ENCODE measurements at regions not wholly inside any gene's neighbourhood (a gene's known extent, or its start where the extent isn't known, plus 50 kb on each side); places are given as distances from the start of the nearest gene placed in this dataset.
A peak's percentile ranks its signal among the peaks of the same experiment; 100 is the strongest.

GRCh38 chr2:120632796-120633646, 102.6 kb upstream of the GLI2 start (continued):
- peak; percentile 82 for TF ChIP-seq ZNF263 (CRISPR knock-in tag; IDR thresholded peaks at IDR 0.05)
- TF ChIP-seq ZNF678 (CRISPR knock-in tag; IDR thresholded peaks at IDR 0.05), result no peak
- no peak for TF ChIP-seq YEATS2 (CRISPR knock-in tag; IDR thresholded peaks at IDR 0.05; ENCODE audit: borderline replicate concordance)
- TF ChIP-seq DPF2 (CRISPR knock-in tag; IDR thresholded peaks at IDR 0.05; ENCODE audit: borderline replicate concordance, low read depth), result peak; percentile 16; the same call in 1 of the 2 replicates
- TF ChIP-seq CAMTA2 (CRISPR knock-in tag; IDR thresholded peaks at IDR 0.05; ENCODE audit: borderline replicate concordance), result no peak
- TF ChIP-seq FOXM1 (CRISPR knock-in tag; IDR thresholded peaks at IDR 0.05), result no peak
- TF ChIP-seq, protein P1, sequence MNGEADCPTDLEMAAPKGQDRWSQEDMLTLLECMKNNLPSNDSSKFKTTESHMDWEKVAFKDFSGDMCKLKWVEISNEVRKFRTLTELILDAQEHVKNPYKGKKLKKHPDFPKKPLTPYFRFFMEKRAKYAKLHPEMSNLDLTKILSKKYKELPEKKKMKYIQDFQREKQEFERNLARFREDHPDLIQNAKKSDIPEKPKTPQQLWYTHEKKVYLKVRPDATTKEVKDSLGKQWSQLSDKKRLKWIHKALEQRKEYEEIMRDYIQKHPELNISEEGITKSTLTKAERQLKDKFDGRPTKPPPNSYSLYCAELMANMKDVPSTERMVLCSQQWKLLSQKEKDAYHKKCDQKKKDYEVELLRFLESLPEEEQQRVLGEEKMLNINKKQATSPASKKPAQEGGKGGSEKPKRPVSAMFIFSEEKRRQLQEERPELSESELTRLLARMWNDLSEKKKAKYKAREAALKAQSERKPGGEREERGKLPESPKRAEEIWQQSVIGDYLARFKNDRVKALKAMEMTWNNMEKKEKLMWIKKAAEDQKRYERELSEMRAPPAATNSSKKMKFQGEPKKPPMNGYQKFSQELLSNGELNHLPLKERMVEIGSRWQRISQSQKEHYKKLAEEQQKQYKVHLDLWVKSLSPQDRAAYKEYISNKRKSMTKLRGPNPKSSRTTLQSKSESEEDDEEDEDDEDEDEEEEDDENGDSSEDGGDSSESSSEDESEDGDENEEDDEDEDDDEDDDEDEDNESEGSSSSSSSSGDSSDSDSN (CRISPR knock-in tag; IDR thresholded peaks at IDR 0.05), result peak; percentile 88
- TF ChIP-seq, protein P2, sequence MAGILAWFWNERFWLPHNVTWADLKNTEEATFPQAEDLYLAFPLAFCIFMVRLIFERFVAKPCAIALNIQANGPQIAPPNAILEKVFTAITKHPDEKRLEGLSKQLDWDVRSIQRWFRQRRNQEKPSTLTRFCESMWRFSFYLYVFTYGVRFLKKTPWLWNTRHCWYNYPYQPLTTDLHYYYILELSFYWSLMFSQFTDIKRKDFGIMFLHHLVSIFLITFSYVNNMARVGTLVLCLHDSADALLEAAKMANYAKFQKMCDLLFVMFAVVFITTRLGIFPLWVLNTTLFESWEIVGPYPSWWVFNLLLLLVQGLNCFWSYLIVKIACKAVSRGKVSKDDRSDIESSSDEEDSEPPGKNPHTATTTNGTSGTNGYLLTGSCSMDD (CRISPR knock-in tag; IDR thresholded peaks at IDR 0.05), result no peak
- TF ChIP-seq MBNL3 (CRISPR knock-in tag; conservative IDR thresholded peaks at IDR 0.05), result no peak
- TF ChIP-seq, protein P3, sequence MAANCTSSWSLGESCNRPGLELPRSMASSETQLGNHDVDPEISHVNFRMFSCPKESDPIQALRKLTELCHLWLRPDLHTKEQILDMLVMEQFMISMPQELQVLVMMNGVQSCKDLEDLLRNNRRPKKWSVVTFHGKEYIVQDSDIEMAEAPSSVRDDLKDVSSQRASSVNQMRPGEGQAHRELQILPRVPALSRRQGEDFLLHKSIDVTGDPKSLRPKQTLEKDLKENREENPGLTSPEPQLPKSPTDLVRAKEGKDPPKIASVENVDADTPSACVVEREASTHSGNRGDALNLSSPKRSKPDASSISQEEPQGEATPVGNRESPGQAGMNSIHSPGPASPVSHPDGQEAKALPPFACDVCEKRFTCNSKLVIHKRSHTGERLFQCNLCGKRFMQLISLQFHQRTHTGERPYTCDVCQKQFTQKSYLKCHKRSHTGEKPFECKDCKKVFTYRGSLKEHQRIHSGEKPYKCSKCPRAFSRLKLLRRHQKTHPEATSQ (CRISPR knock-in tag; IDR thresholded peaks at IDR 0.05; ENCODE audit: borderline replicate concordance), result no peak
- TF ChIP-seq PAWR (CRISPR knock-in tag; IDR thresholded peaks at IDR 0.05; ENCODE audit: borderline replicate concordance), result no peak
- TF ChIP-seq, protein P4, sequence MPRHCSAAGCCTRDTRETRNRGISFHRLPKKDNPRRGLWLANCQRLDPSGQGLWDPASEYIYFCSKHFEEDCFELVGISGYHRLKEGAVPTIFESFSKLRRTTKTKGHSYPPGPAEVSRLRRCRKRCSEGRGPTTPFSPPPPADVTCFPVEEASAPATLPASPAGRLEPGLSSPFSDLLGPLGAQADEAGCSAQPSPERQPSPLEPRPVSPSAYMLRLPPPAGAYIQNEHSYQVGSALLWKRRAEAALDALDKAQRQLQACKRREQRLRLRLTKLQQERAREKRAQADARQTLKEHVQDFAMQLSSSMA (CRISPR knock-in tag; IDR thresholded peaks at IDR 0.05), result no peak
- TF ChIP-seq, protein P5, sequence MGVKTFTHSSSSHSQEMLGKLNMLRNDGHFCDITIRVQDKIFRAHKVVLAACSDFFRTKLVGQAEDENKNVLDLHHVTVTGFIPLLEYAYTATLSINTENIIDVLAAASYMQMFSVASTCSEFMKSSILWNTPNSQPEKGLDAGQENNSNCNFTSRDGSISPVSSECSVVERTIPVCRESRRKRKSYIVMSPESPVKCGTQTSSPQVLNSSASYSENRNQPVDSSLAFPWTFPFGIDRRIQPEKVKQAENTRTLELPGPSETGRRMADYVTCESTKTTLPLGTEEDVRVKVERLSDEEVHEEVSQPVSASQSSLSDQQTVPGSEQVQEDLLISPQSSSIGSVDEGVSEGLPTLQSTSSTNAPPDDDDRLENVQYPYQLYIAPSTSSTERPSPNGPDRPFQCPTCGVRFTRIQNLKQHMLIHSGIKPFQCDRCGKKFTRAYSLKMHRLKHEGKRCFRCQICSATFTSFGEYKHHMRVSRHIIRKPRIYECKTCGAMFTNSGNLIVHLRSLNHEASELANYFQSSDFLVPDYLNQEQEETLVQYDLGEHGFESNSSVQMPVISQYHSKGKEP (CRISPR knock-in tag; IDR thresholded peaks at IDR 0.05), result no peak
- TF ChIP-seq SRF (IDR thresholded peaks at IDR 0.05; ENCODE audit: low read depth, low read length), result no peak
- TF ChIP-seq ZNF136 (CRISPR knock-in tag; IDR thresholded peaks at IDR 0.05; ENCODE audit: low read depth), result no peak
- no peak for TF ChIP-seq ZNF367 (CRISPR knock-in tag; IDR thresholded peaks at IDR 0.05; ENCODE audit: borderline replicate concordance)
- no peak for TF ChIP-seq SRSF9 (IDR thresholded peaks at IDR 0.05; ENCODE audit: borderline replicate concordance, insufficient read depth, low read depth, low read length, poor library complexity, severe bottlenecking)
- no peak for TF ChIP-seq ZNF12 (CRISPR knock-in tag; IDR thresholded peaks at IDR 0.05)
- no peak for TF ChIP-seq ZNF10 (CRISPR knock-in tag; IDR thresholded peaks at IDR 0.05; ENCODE audit: borderline replicate concordance, low read depth)
- no peak for TF ChIP-seq HNRNPLL (IDR thresholded peaks at IDR 0.05; ENCODE audit: low read depth, low read length, poor library complexity, severe bottlenecking)
- no peak for TF ChIP-seq ZNF780A (CRISPR knock-in tag; IDR thresholded peaks at IDR 0.05)
- no peak for TF ChIP-seq SRSF4 (IDR thresholded peaks at IDR 0.05; ENCODE audit: low read depth, low read length, poor library complexity, severe bottlenecking)
